ENCODE measurements at regions not wholly inside any gene's neighbourhood (a gene's known extent, or its start where the extent isn't known, plus 50 kb on each side); places are given as distances from the start of the nearest gene placed in this dataset.

GRCh38 chr4:100130964-100131363, 59.3 kb downstream of the DDIT4L start:
- no peaks in the 10 kb centered on the region for H3K27me3 Mint-ChIP-seq
- no peaks in the 10 kb centered on the region for H3K36me3 ChIP-seq (ENCODE audit: insufficient read depth, low read length)
- H3K27ac ChIP-seq (ENCODE audit: low read depth in 1 of 2, low read length in 2 of 2) = no peak overlapping the region
- ATAC-seq (ENCODE audit: poor library complexity) (no peak), DNase-seq (no peak)
- CTCF ChIA-PET = no interaction called here
- POLR2A ChIA-PET = no interaction called here
- no peak overlapping the region for H3K4me3 Mint-ChIP-seq
- peaks cover 0 to 3% of the 10 kb centered on the region in 2 experiments for H3K9me3 ChIP-seq (ENCODE audit: control insufficient read depth in 1 of 2, insufficient read depth in 1 of 2, low read length in 2 of 2)
- no peaks in the 10 kb centered on the region for H3K4me1 Mint-ChIP-seq (ENCODE audit: low read depth)
- no peak for TF ChIP-seq CTCF (IDR thresholded peaks at IDR 0.05)
- H3K36me3 Mint-ChIP-seq (ENCODE audit: low read depth) = no peaks in the 10 kb centered on the region
- intact Hi-C loops (cut with DNase I, micrococcal nuclease) = no loop called here
- H3K4me1 ChIP-seq (ENCODE audit: insufficient read depth, low read length) = no peaks in the 10 kb centered on the region
- no peaks in the 10 kb centered on the region for H3K9me3 Mint-ChIP-seq
- H3K27me3 ChIP-seq (ENCODE audit: control insufficient read depth in 1 of 2, insufficient read depth in 2 of 2, low read length in 2 of 2) = no peaks in the 10 kb centered on the region
- no peak overlapping the region for H3K4me3 ChIP-seq (ENCODE audit: low read length)
- no peak overlapping the region for H3K27ac Mint-ChIP-seq

DNA sequence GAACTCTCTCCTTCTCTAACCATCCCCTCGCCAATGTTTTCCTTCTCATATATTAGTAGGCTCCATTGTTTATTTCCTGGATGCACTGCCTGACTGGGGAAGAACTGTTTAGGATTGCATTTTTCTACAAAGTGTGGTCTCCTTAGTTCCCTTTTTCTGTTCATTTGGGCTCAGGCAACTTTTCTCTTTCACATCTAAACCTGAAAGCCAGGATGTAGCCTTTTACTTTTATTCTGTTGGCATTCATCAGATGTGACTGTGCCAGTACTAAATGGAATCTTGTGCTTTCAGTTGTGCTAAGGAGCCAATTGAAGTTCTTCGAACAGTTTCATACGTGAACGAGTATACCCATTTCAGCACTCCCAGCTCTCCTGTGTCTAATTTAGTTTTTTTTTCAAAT, 59.8 kb downstream of the DDIT4L start:
- intact Hi-C loops (cut with DNase I, micrococcal nuclease) = no loop called here
- Histone ChIP-seq H3K4me1 (ENCODE audit: insufficient read depth, low read length) (no peaks in the 10 kb centered on the region), H3K36me3 (ENCODE audit: insufficient read depth, low read length) (no peaks in the 10 kb centered on the region), H3K4me3 (ENCODE audit: low read length) (no peak overlapping the region), H3K27me3 (ENCODE audit: control insufficient read depth in 1 of 2, insufficient read depth in 2 of 2, low read length in 2 of 2) (no peaks in the 10 kb centered on the region), H3K9me3 (ENCODE audit: control insufficient read depth in 1 of 2, insufficient read depth in 1 of 2, low read length in 2 of 2) (peaks cover 0 to 3% of the 10 kb centered on the region in 2 experiments), H3K27ac (ENCODE audit: low read depth in 1 of 2, low read length in 2 of 2) (no peak overlapping the region)
- no peak overlapping the region for H3K27ac Mint-ChIP-seq
- no peak for ATAC-seq (ENCODE audit: poor library complexity)
- ChIA-PET CTCF (no interaction called here), POLR2A (no interaction called here)
- no peak overlapping the region for H3K4me3 Mint-ChIP-seq
- H3K27me3 Mint-ChIP-seq = no peaks in the 10 kb centered on the region
- H3K36me3 Mint-ChIP-seq (ENCODE audit: low read depth) = no peaks in the 10 kb centered on the region
- no peak for DNase-seq
- no peaks in the 10 kb centered on the region for H3K4me1 Mint-ChIP-seq (ENCODE audit: low read depth)
- H3K9me3 Mint-ChIP-seq = peaks cover under 1% of the 10 kb centered on the region
- TF ChIP-seq CTCF (IDR thresholded peaks at IDR 0.05) = no peak

DNA sequence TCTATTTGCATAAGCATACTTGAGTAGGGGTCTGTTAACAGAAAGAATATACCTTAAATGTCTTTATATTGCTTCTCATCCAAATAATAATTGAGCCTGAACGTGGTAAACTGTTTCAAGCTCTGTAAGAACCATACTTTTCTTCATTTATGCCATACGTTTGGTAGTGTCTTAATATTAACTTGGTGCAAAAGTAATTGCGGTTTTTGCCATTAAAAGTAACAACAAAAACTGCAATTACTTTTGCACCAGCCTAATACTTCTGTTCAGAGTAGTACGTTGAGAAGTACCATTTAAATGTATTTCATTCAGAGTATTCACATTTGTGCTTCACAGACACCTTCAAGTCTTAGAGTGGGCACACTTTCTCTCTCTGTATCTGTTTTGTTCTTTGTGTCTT, 60.5 kb downstream of the DDIT4L start:
- Histone ChIP-seq H3K4me3 (ENCODE audit: low read length) (no peak overlapping the region), H3K27me3 (ENCODE audit: control insufficient read depth in 1 of 2, insufficient read depth in 2 of 2, low read length in 2 of 2) (no peaks in the 10 kb centered on the region), H3K9me3 (ENCODE audit: control insufficient read depth in 1 of 2, insufficient read depth in 1 of 2, low read length in 2 of 2) (peaks cover 0 to 3% of the 10 kb centered on the region in 2 experiments), H3K36me3 (ENCODE audit: insufficient read depth, low read length) (no peaks in the 10 kb centered on the region), H3K4me1 (ENCODE audit: insufficient read depth, low read length) (no peaks in the 10 kb centered on the region), H3K27ac (ENCODE audit: low read depth in 1 of 2, low read length in 2 of 2) (no peak overlapping the region)
- POLR2A ChIA-PET = no interaction called here
- intact Hi-C loops (cut with DNase I, micrococcal nuclease) = no loop called here
- H3K27ac Mint-ChIP-seq = no peak overlapping the region
- ATAC-seq (ENCODE audit: poor library complexity) (no peak), DNase-seq (no peak)
- TF ChIP-seq CTCF (IDR thresholded peaks at IDR 0.05) = no peak
- CTCF ChIA-PET = no interaction called here
- H3K36me3 Mint-ChIP-seq (ENCODE audit: low read depth) = no peaks in the 10 kb centered on the region
- no peak overlapping the region for H3K4me3 Mint-ChIP-seq
- H3K9me3 Mint-ChIP-seq = peaks cover 2% of the 10 kb centered on the region
- H3K4me1 Mint-ChIP-seq (ENCODE audit: low read depth) = no peaks in the 10 kb centered on the region
- H3K27me3 Mint-ChIP-seq = no peaks in the 10 kb centered on the region
